K562 (cell line): ENCODE measurements at regions not wholly inside any gene's neighbourhood (a gene's known extent, or its start where the extent isn't known, plus 50 kb on each side); places are given as distances from the start of the nearest gene placed in this dataset.

Experiments
- ATAC-seq: fragments of 200-7000 bp; cut with Tn5 transposase; 3 replicates; pipeline ENCODE4 v1.9.1; 2020; ENCODE audit warnings: moderate library complexity
- BruUV-seq: library from RNA; stranded (reverse); fragments of 400-500 nt; replicated peaks from 2 replicates; lab custom pipeline; 2021; lab: Mats Ljungman, UMichigan
- CTCF ChIA-PET: fragments of 300-600 bp; formaldehyde crosslinking; extraction: SDS; loops from one replicate; lab custom pipeline; 2021; ENCODE audit warnings: low intra/inter-chr PET ratio; lab: Yijun Ruan, JAX
- POLR2A ChIA-PET: fragments of 300-600, 350-650 bp; sonication (Branson Sonifier 250); formaldehyde crosslinking; extraction: SDS; loops from one replicate; lab custom pipeline; 2021; ENCODE audit warnings: antibody characterized with exemption, inconsistent platforms; lab: Yijun Ruan, JAX
- DNase-seq, 4 experiments: peaks; one replicate each; pipeline versions ENCODE4 v3.0.0 to v3.0.0-alpha.2; 2011 to 2018; ENCODE audit warnings: low spot score in 3 of 4, mixed read lengths in 3 of 4; ENCODE audit errors: extremely low read depth in 1 of 4
- FAIRE-seq: peaks from 2 replicates; lab custom pipeline; 2011; peaks lifted over from hg19 to GRCh38; lab: Jason Lieb, UNC
- H2AFZ ChIP-seq: 2 replicates; pipeline ENCODE4 v1.6.0; 2011; ENCODE audit warnings: low read depth, low read length, control low read depth, inconsistent platforms
- H3K27ac ChIP-seq: fragments of 200-600 bp; 3 replicates; pipeline ENCODE4 v1.8.0; 2011; ENCODE audit warnings: low read depth, mild to moderate bottlenecking, control low read depth, inconsistent platforms, low read length, moderate library complexity, mixed read lengths; ENCODE audit errors: extremely low read depth
- H3K27me3 ChIP-seq, 2 experiments: fragments of 300-600 bp in 1 of 2; 2 replicates in 1 of 2; 3 replicates in 1 of 2; pipeline versions ENCODE4 v1.6.0 to v1.8.0; 2011; ENCODE audit warnings: inconsistent platforms in 2 of 2, low read length in 2 of 2, mild to moderate bottlenecking in 1 of 2, mixed read lengths in 1 of 2, moderate library complexity in 1 of 2; ENCODE audit not compliant: control insufficient read depth in 2 of 2, insufficient read depth in 2 of 2
- H3K36me3 ChIP-seq: fragments of 300-600 bp; 3 replicates; pipeline ENCODE4 v1.8.0; 2011; ENCODE audit warnings: mild to moderate bottlenecking, low read length, inconsistent platforms; ENCODE audit not compliant: control insufficient read depth, insufficient read depth
- H3K4me1 ChIP-seq, 2 experiments: fragments of 200-600 bp in 1 of 2; replicated peaks in 1 of 2; 2 replicates in 1 of 2; 3 replicates in 1 of 2; pipeline versions ENCODE4 v1.5.1 to v1.8.0; 2011; ENCODE audit warnings: inconsistent platforms in 2 of 2, low read length in 2 of 2, mild to moderate bottlenecking in 1 of 2, mixed read lengths in 1 of 2, moderate library complexity in 1 of 2; ENCODE audit not compliant: control insufficient read depth in 2 of 2, insufficient read depth in 2 of 2
- H3K4me2 ChIP-seq: 2 replicates; pipeline ENCODE4 v1.6.1; 2011; ENCODE audit warnings: low read length, control low read depth, inconsistent platforms, mixed read lengths; ENCODE audit not compliant: insufficient read depth
- H3K4me3 ChIP-seq: fragments of 200-600 bp; sonication (generic), shearing (Covaris generic); 2 replicates; pipeline ENCODE4 v1.5.1; 2016; ENCODE audit warnings: control low read depth, inconsistent platforms
- H3K79me2 ChIP-seq: fragments of 200-600 bp; 3 replicates; pipeline ENCODE4 v1.8.0; 2011; ENCODE audit warnings: low read length, inconsistent platforms; ENCODE audit not compliant: control insufficient read depth, insufficient read depth
- H3K9ac ChIP-seq, 2 experiments: 2 replicates each; pipeline versions ENCODE4 v1.6.0 to v1.6.1; 2011; ENCODE audit warnings: low read depth in 2 of 2, low read length in 2 of 2, control low read depth in 1 of 2, inconsistent platforms in 1 of 2, mild to moderate bottlenecking in 1 of 2, mixed read lengths in 1 of 2; ENCODE audit not compliant: insufficient read depth in 1 of 2
- H3K9me1 ChIP-seq: one replicate; pipeline ENCODE4 v1.6.0; 2011; ENCODE audit warnings: inconsistent platforms, mild to moderate bottlenecking, low read length, moderate library complexity; ENCODE audit not compliant: control insufficient read depth, insufficient read depth
- H3K9me3 ChIP-seq: replicated peaks from 2 replicates; pipeline ENCODE4 v1.5.1; 2011; ENCODE audit warnings: low read depth, low read length, inconsistent platforms; ENCODE audit not compliant: control insufficient read depth, insufficient read depth
- H4K20me1 ChIP-seq: replicated peaks from 2 replicates; pipeline ENCODE4 v1.6.1; 2011; ENCODE audit warnings: low read length, inconsistent platforms, mixed read lengths; ENCODE audit not compliant: control insufficient read depth, insufficient read depth
- FOSL1 ChIP-seq: fragments of 200-800 bp; sonication (Bioruptor generic); conservative IDR thresholded peaks from 2 replicates; pipeline ENCODE4 v1.6.1; 2016; ENCODE audit warnings: missing genetic modification characterization, missing compliant biosample characterization
- FOXK1 ChIP-seq: sonication (generic); formaldehyde crosslinking; IDR thresholded peaks from 2 replicates; pipeline ENCODE4 v1.8.0; 2022; ENCODE audit warnings: missing genetic modification reagents, mild to moderate bottlenecking, borderline replicate concordance
- L3MBTL2 ChIP-seq: fragments of 450-650 bp; IDR thresholded peaks from 2 replicates; pipeline ENCODE4 v1.6.1; 2016; ENCODE audit warnings: mild to moderate bottlenecking, moderate library complexity
- MYC ChIP-seq, 2 experiments: fragments of 250-450 bp in 1 of 2; sonication (Bioruptor Pico) in 1 of 2; IDR thresholded peaks; 2 replicates each; pipeline versions ENCODE4 v1.5.1 to v1.6.1; 2012 to 2021; ENCODE audit warnings: low read depth in 2 of 2, borderline replicate concordance in 1 of 2, improper control_type of control experiment in 1 of 2, low read length in 1 of 2, mild to moderate bottlenecking in 1 of 2, moderate library complexity in 1 of 2
- SRSF7 ChIP-seq: fragments of 200-400 bp; formaldehyde crosslinking; optimal IDR thresholded peaks from 2 replicates; pipeline ENCODE3; 2017; ENCODE audit warnings: mild to moderate bottlenecking, low read depth, low read length
- TGIF2 ChIP-seq: sonication (generic); formaldehyde crosslinking; IDR thresholded peaks from 2 replicates; pipeline ENCODE4 v1.8.1; 2022; ENCODE audit warnings: mild to moderate bottlenecking, missing genetic modification reagents, moderate library complexity
- ZBTB49 ChIP-seq: sonication (generic); formaldehyde crosslinking; IDR thresholded peaks from 2 replicates; pipeline ENCODE4 v1.8.0; 2022; ENCODE audit warnings: missing genetic modification reagents, mild to moderate bottlenecking, borderline replicate concordance
- ZNF12 ChIP-seq: sonication (generic); formaldehyde crosslinking; IDR thresholded peaks from 2 replicates; pipeline ENCODE4 v1.4.0; 2020; ENCODE audit warnings: mild to moderate bottlenecking, missing genetic modification reagents
- WGBS: fragments of 100-300 bp; shearing (Covaris generic); methylation state at CpG from one replicate; pipeline ENCODE4 v1.1.6; 2016; ENCODE audit warnings: low coverage, mixed read lengths; ENCODE audit not compliant: insufficient coverage; ENCODE audit errors: missing lambda C conversion rate; 5-methylcytosine and 5-hydroxymethylcytosine counted together
- in situ Hi-C: fragments of 300-500 bp; cut with MboI; formaldehyde crosslinking; loops from 4 replicates; pipeline ENCODE4 v1.15.0; 2018; ENCODE audit warnings: inconsistent platforms, mixed read lengths
- intact Hi-C: fragments of 100-400 bp; cut with micrococcal nuclease; formaldehyde crosslinking; loops from 2 replicates; pipeline ENCODE4 v1.14.2; 2022
- TF ChIP-seq, protein P1 (sequence below): fragments of 250-450 bp; sonication (Bioruptor Pico); IDR thresholded peaks from 2 replicates; pipeline ENCODE4 v1.4.0; 2020; ENCODE audit warnings: mild to moderate bottlenecking
- TF ChIP-seq, protein P2 (sequence below): sonication (generic); formaldehyde crosslinking; IDR thresholded peaks from 2 replicates; pipeline ENCODE4 v1.8.0; 2023; ENCODE audit warnings: missing genetic modification reagents, mild to moderate bottlenecking, borderline replicate concordance
- TF ChIP-seq, protein P3 (sequence below): fragments of 450-650 bp; IDR thresholded peaks from 2 replicates; pipeline ENCODE4 v1.6.1; 2016; ENCODE audit warnings: missing biosample characterization, missing genetic modification characterization

DNA sequence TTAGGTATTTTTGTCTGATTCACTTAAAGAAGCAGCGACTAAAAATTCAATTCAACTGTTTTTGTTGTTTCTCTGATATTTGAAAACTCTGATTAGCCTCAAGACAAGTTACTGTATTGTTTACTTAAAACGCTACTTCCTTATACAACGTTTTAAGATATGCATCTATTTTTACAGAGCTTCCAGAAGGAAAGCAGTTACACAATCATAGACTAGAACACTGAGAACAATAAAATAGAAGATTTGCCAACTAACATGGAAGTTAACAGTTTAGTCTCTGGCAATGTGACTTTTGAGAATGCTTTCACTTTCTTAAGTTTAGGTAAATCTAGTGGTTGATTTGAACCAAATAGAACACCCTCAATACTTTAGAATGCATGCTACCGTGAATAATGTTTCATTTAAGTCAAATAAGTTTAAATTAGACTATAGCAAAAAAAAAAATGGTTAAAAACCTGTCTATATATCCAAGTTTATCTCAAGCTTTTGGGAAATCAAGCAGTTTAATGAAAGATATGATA lies 614.8 kb downstream of the DACH1 start:
- Histone ChIP-seq H3K9ac (no peak overlapping the region), H4K20me1 (no peaks in the 10 kb centered on the region), H3K27me3 (no peaks in the 10 kb centered on the region), H3K36me3 (no peaks in the 10 kb centered on the region), H3K4me3 (no peak overlapping the region), H3K79me2 (no peaks in the 10 kb centered on the region), H3K4me1 (no peaks in the 10 kb centered on the region), H3K4me2 (no peak overlapping the region), H3K9me1 (no peaks in the 10 kb centered on the region), H3K27ac (no peak overlapping the region), H2AFZ (no peak overlapping the region), H3K9me3 (no peaks in the 10 kb centered on the region)
- BruUV-seq, result no TSS peak
- CTCF ChIA-PET, result no interaction called here
- POLR2A ChIA-PET, result no interaction called here
- ATAC-seq, result no peak
- no peak for FAIRE-seq
- 0% methylated on average over 4 of the region's 4 CpGs for WGBS
- intact Hi-C loops, result no loop called here
- DNase-seq, result no peak
- in situ Hi-C loops, result no loop called here
- TF ChIP-seq, protein P1, sequence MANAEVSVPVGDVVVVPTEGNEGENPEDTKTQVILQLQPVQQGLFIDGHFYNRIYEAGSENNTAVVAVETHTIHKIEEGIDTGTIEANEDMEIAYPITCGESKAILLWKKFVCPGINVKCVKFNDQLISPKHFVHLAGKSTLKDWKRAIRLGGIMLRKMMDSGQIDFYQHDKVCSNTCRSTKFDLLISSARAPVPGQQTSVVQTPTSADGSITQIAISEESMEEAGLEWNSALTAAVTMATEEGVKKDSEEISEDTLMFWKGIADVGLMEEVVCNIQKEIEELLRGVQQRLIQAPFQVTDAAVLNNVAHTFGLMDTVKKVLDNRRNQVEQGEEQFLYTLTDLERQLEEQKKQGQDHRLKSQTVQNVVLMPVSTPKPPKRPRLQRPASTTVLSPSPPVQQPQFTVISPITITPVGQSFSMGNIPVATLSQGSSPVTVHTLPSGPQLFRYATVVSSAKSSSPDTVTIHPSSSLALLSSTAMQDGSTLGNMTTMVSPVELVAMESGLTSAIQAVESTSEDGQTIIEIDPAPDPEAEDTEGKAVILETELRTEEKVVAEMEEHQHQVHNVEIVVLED (CRISPR knock-in tag), result no peak
- TF ChIP-seq SRSF7 (no peak), TGIF2 (CRISPR knock-in tag) (no peak), MYC (IDR thresholded peaks at IDR 0.05; ENCODE audit: low read depth, low read length) (no peak), MYC (CRISPR knock-in tag; IDR thresholded peaks at IDR 0.05; ENCODE audit: borderline replicate concordance, low read depth) (no peak), FOXK1 (no peak), ZNF12 (CRISPR knock-in tag) (no peak), L3MBTL2 (no peak), FOSL1 (no peak), ZBTB49 (no peak)
- TF ChIP-seq, protein P2, sequence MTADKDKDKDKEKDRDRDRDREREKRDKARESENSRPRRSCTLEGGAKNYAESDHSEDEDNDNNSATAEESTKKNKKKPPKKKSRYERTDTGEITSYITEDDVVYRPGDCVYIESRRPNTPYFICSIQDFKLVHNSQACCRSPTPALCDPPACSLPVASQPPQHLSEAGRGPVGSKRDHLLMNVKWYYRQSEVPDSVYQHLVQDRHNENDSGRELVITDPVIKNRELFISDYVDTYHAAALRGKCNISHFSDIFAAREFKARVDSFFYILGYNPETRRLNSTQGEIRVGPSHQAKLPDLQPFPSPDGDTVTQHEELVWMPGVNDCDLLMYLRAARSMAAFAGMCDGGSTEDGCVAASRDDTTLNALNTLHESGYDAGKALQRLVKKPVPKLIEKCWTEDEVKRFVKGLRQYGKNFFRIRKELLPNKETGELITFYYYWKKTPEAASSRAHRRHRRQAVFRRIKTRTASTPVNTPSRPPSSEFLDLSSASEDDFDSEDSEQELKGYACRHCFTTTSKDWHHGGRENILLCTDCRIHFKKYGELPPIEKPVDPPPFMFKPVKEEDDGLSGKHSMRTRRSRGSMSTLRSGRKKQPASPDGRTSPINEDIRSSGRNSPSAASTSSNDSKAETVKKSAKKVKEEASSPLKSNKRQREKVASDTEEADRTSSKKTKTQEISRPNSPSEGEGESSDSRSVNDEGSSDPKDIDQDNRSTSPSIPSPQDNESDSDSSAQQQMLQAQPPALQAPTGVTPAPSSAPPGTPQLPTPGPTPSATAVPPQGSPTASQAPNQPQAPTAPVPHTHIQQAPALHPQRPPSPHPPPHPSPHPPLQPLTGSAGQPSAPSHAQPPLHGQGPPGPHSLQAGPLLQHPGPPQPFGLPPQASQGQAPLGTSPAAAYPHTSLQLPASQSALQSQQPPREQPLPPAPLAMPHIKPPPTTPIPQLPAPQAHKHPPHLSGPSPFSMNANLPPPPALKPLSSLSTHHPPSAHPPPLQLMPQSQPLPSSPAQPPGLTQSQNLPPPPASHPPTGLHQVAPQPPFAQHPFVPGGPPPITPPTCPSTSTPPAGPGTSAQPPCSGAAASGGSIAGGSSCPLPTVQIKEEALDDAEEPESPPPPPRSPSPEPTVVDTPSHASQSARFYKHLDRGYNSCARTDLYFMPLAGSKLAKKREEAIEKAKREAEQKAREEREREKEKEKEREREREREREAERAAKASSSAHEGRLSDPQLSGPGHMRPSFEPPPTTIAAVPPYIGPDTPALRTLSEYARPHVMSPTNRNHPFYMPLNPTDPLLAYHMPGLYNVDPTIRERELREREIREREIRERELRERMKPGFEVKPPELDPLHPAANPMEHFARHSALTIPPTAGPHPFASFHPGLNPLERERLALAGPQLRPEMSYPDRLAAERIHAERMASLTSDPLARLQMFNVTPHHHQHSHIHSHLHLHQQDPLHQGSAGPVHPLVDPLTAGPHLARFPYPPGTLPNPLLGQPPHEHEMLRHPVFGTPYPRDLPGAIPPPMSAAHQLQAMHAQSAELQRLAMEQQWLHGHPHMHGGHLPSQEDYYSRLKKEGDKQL, result no peak
- TF ChIP-seq, protein P3, sequence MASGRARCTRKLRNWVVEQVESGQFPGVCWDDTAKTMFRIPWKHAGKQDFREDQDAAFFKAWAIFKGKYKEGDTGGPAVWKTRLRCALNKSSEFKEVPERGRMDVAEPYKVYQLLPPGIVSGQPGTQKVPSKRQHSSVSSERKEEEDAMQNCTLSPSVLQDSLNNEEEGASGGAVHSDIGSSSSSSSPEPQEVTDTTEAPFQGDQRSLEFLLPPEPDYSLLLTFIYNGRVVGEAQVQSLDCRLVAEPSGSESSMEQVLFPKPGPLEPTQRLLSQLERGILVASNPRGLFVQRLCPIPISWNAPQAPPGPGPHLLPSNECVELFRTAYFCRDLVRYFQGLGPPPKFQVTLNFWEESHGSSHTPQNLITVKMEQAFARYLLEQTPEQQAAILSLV (tag), result no peak
